ENCODE measurements at regions not wholly inside any gene's neighbourhood (a gene's known extent, or its start where the extent isn't known, plus 50 kb on each side); places are given as distances from the start of the nearest gene placed in this dataset.

DNA sequence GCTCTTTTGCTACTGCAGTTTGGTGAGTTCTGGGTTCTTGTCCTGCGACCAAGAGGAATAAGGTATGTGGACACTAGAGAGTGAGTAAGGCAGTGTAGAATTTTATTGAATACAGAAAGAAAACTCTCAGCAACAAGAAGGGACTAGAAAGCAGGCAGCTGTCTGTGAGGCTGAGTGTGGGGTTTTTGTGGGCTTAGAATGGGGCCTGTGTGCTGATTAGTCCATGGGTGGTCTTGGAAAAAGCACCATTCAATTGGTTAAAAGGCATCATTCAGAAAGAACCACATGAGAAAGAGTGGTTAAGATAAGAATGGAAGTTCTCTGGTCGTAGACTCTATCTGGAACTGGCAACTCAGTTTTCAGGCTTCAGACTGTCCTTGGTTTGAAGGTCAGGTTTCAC is 298.8 kb downstream of the TGFB2 start:
- Histone ChIP-seq H3K27me3 (ENCODE audit: insufficient read depth, low read depth) (no peaks in the 10 kb centered on the region), H3K9ac (no peak overlapping the region), H3K27ac (no peak overlapping the region), H3K4me1 (ENCODE audit: low read depth, poor library complexity, severe bottlenecking) (no peaks in the 10 kb centered on the region), H4K20me1 (ENCODE audit: insufficient read depth) (no peaks in the 10 kb centered on the region), H2AFZ (ENCODE audit: low read depth) (no peak overlapping the region), H3K4me2 (no peak overlapping the region), H3K36me3 (ENCODE audit: insufficient read depth) (no peaks in the 10 kb centered on the region), H3K79me2 (ENCODE audit: insufficient read depth, low read depth) (no peaks in the 10 kb centered on the region), H3K4me3 (IDR thresholded peaks at IDR 0.05; ENCODE audit: insufficient read depth, low read depth, low read length) (no peak overlapping the region)
- TF ChIP-seq, protein P1, sequence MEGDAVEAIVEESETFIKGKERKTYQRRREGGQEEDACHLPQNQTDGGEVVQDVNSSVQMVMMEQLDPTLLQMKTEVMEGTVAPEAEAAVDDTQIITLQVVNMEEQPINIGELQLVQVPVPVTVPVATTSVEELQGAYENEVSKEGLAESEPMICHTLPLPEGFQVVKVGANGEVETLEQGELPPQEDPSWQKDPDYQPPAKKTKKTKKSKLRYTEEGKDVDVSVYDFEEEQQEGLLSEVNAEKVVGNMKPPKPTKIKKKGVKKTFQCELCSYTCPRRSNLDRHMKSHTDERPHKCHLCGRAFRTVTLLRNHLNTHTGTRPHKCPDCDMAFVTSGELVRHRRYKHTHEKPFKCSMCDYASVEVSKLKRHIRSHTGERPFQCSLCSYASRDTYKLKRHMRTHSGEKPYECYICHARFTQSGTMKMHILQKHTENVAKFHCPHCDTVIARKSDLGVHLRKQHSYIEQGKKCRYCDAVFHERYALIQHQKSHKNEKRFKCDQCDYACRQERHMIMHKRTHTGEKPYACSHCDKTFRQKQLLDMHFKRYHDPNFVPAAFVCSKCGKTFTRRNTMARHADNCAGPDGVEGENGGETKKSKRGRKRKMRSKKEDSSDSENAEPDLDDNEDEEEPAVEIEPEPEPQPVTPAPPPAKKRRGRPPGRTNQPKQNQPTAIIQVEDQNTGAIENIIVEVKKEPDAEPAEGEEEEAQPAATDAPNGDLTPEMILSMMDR (conservative IDR thresholded peaks at IDR 0.05; ENCODE audit: low read depth, low read length) = no peak

DNA sequence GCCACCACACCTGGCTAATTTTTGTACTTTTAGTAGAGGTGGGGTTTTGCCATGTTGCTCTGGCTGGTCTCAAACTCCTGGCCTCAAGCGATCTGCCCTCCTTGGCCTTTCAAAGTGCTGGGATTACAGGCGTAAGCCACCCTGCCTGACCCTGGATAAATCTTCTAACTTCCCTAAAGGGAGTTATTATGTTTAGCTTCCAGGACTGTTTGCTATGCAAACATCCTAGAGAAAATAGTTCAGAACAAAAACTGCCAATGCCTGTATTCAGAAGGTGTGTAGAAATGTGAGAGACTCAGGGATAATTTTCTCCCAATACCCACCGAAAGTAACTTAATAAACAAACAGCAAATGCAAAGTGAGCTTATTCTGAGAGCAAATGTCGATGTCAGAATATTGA is 301.2 kb downstream of the TGFB2 start:
- TF ChIP-seq, protein P1 (conservative IDR thresholded peaks at IDR 0.05; ENCODE audit: low read depth, low read length) = no peak
- Histone ChIP-seq H3K4me3 (IDR thresholded peaks at IDR 0.05; ENCODE audit: insufficient read depth, low read depth, low read length) (no peak overlapping the region), H3K27ac (no peak overlapping the region), H3K9ac (no peak overlapping the region), H3K27me3 (ENCODE audit: insufficient read depth, low read depth) (no peaks in the 10 kb centered on the region), H3K36me3 (ENCODE audit: insufficient read depth) (no peaks in the 10 kb centered on the region), H3K79me2 (ENCODE audit: insufficient read depth, low read depth) (no peaks in the 10 kb centered on the region), H3K4me2 (no peak overlapping the region), H3K4me1 (ENCODE audit: low read depth, poor library complexity, severe bottlenecking) (no peaks in the 10 kb centered on the region), H2AFZ (ENCODE audit: low read depth) (no peak overlapping the region), H4K20me1 (ENCODE audit: insufficient read depth) (no peaks in the 10 kb centered on the region)

DNA sequence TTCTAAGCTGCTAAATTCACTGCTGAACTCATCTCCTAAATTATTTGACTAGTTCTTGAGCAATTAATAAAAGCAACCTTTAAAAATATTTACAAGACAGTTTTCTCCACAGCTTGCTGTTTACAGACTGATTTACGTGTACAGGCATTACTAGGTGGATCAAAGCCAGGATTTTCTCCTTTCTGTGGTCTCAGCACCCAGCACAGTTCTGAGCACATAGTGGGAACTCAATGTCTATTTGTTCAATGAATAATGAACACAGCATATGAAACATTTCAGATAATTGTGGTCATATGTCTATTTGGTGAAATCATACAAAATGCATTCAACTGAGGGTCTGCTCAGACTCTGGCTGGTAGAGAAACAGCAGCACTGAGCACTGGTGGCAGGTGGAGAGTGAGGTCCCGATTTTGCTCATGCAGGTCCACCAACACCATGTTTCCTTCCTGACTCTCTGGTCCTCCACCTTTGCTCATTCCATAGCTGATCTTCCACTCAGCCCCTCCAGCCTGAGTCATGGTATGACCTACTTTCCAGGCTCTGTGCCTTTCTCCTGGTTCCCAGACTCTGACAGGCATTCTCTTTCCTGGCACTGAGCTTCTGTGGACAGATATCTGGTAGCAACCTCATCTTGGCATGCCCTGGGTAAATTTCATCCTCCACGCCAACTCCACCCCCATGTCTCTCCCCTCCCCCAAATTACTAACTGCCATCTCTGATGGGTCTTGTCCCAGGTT is 311.3 kb downstream of the TGFB2 start:
- H3K4me1 ChIP-seq (ENCODE audit: low read depth, poor library complexity, severe bottlenecking) = no peaks in the 10 kb centered on the region
- TF ChIP-seq, protein P1 (conservative IDR thresholded peaks at IDR 0.05; ENCODE audit: low read depth, low read length) = no peak
- H3K79me2 ChIP-seq (ENCODE audit: insufficient read depth, low read depth) = no peaks in the 10 kb centered on the region
- no peak overlapping the region for H3K9ac ChIP-seq
- H3K27me3 ChIP-seq (ENCODE audit: insufficient read depth, low read depth) = no peaks in the 10 kb centered on the region
- no peak overlapping the region for H2AFZ ChIP-seq (ENCODE audit: low read depth)
- no peaks in the 10 kb centered on the region for H4K20me1 ChIP-seq (ENCODE audit: insufficient read depth)
- no peak overlapping the region for H3K4me3 ChIP-seq (IDR thresholded peaks at IDR 0.05; ENCODE audit: insufficient read depth, low read depth, low read length)
- H3K36me3 ChIP-seq (ENCODE audit: insufficient read depth) = no peaks in the 10 kb centered on the region
- no peak overlapping the region for H3K4me2 ChIP-seq
- H3K27ac ChIP-seq = no peak overlapping the region

DNA sequence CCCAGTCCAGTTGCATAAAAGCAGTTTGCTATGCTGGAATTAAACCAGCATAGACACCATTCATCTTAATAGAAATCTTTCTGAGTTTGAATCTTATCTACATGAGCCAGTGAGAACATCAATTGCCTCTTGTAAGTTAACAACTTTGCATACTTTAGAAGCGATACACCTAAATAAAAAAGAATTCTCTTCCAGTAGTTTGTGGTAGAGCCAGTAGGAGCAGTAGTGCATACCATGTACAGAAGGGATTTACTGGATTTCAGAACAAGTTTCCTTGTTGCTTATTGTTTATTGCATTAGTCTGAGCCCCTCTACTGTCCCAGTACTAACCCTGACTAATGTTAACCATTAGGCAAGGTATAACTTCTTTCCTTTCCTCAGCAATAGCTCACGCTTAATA is 313.1 kb downstream of the TGFB2 start:
- H3K27ac ChIP-seq = no peak overlapping the region
- H3K79me2 ChIP-seq (ENCODE audit: insufficient read depth, low read depth) = no peaks in the 10 kb centered on the region
- no peaks in the 10 kb centered on the region for H4K20me1 ChIP-seq (ENCODE audit: insufficient read depth)
- H3K9ac ChIP-seq = no peak overlapping the region
- H3K4me2 ChIP-seq = no peak overlapping the region
- H3K4me3 ChIP-seq (IDR thresholded peaks at IDR 0.05; ENCODE audit: insufficient read depth, low read depth, low read length) = no peak overlapping the region
- TF ChIP-seq, protein P1 (conservative IDR thresholded peaks at IDR 0.05; ENCODE audit: low read depth, low read length) = no peak
- H3K4me1 ChIP-seq (ENCODE audit: low read depth, poor library complexity, severe bottlenecking) = no peaks in the 10 kb centered on the region
- no peaks in the 10 kb centered on the region for H3K36me3 ChIP-seq (ENCODE audit: insufficient read depth)
- no peak overlapping the region for H2AFZ ChIP-seq (ENCODE audit: low read depth)
- no peaks in the 10 kb centered on the region for H3K27me3 ChIP-seq (ENCODE audit: insufficient read depth, low read depth)

Measured in KMS-11 (cell line).